Adipocyte (in vitro differentiated cells): ENCODE measurements at regions not wholly inside any gene's neighbourhood (a gene's known extent, or its start where the extent isn't known, plus 50 kb on each side); places are given as distances from the start of the nearest gene placed in this dataset.

Source experiments
- DNase-seq: peaks from one replicate; pipeline ENCODE4 v3.0.0-alpha.2; 2015; ENCODE audit warnings: low read depth
- H3K27me3 ChIP-seq: replicated peaks from 2 replicates; pipeline ENCODE4 v1.7.0; 2013; ENCODE audit warnings: mild to moderate bottlenecking, low read length, moderate library complexity; ENCODE audit not compliant: control insufficient read depth, insufficient read depth
- H3K36me3 ChIP-seq: 2 replicates; pipeline ENCODE4 v1.7.0; 2013; ENCODE audit warnings: low read length, mild to moderate bottlenecking, moderate library complexity; ENCODE audit not compliant: control insufficient read depth, insufficient read depth, severe bottlenecking
- H3K4me1 ChIP-seq: 2 replicates; pipeline ENCODE4 v1.7.0; 2013; ENCODE audit warnings: mild to moderate bottlenecking, low read length, moderate library complexity; ENCODE audit not compliant: control insufficient read depth, insufficient read depth
- H3K4me3 ChIP-seq: 2 replicates; pipeline ENCODE4 v1.7.0; 2013; ENCODE audit warnings: mild to moderate bottlenecking, low read length, moderate library complexity
- H3K9ac ChIP-seq: 2 replicates; pipeline ENCODE4 v1.7.0; 2013; ENCODE audit warnings: mild to moderate bottlenecking, low read length, moderate library complexity
- H3K9me3 ChIP-seq: 2 replicates; pipeline ENCODE4 v1.7.0; 2013; ENCODE audit warnings: mild to moderate bottlenecking, low read length, moderate library complexity; ENCODE audit not compliant: control insufficient read depth

DNA sequence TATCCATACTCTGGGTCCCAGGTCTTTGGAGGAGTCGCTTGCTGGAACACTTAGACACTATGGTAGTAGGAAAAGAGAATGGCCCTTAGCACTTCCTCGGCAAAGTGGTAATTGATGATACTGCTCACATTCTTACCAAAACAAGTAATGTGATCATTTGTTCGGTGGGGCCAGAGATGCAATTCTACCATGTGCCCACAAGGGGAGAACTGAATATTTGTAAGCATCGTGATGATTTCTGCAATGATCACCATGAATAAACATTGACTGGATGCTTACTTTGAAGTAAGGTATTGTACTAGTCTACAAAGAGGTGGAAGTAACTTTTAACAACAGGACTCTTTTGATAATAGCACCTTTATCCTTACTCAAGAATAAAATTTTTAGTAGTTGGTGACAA is 109.7 kb downstream of the CD8B2 start:
- H3K9ac ChIP-seq = no peak overlapping the region
- H3K27me3 ChIP-seq = peaks cover 7% of the 10 kb centered on the region
- H3K9me3 ChIP-seq = no peaks in the 10 kb centered on the region
- DNase-seq = no peak
- H3K4me3 ChIP-seq = no peak overlapping the region
- no peaks in the 10 kb centered on the region for H3K36me3 ChIP-seq
- no peaks in the 10 kb centered on the region for H3K4me1 ChIP-seq

- no peak overlapping the region for H3K4me3 ChIP-seq
- no peaks in the 10 kb centered on the region for H3K9me3 ChIP-seq
- DNase-seq = no peak
- H3K27me3 ChIP-seq = peaks cover 1% of the 10 kb centered on the region
- H3K36me3 ChIP-seq = no peaks in the 10 kb centered on the region
- H3K9ac ChIP-seq = no peak overlapping the region
- H3K4me1 ChIP-seq = no peaks in the 10 kb centered on the region
Measured at GRCh38 chr2:106599540-106599939, 112.4 kb downstream of the CD8B2 start.

DNA sequence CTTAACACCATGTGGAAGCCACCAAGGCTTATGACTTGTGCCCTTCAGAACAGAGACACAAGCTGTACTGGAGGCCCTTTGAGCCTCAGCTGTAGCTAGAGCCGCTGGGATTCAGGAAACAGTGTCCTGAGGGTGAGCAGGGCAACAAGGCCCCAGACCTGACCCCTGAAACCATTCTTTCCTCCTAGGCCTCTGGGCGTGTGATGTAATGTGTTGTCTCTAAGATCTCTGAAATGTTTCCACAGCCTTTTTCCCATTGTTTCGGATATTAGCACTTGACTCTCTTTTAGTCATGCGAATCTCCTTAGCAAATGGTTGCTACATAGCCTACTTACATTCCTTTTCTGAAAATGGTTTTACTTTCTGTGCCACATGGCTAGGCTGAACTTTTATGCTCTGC is 114.9 kb downstream of the CD8B2 start:
- Histone ChIP-seq H3K9me3 (no peaks in the 10 kb centered on the region), H3K4me1 (no peaks in the 10 kb centered on the region), H3K27me3 (no peaks in the 10 kb centered on the region), H3K36me3 (no peaks in the 10 kb centered on the region), H3K4me3 (no peak overlapping the region), H3K9ac (no peak overlapping the region)
- DNase-seq = no peak

GRCh38 chr2:106606652-106607051 is 119.5 kb downstream of the CD8B2 start:
- no peak overlapping the region for H3K4me3 ChIP-seq
- no peak for DNase-seq
- no peak overlapping the region for H3K9ac ChIP-seq
- H3K36me3 ChIP-seq = no peaks in the 10 kb centered on the region
- H3K27me3 ChIP-seq = no peaks in the 10 kb centered on the region
- no peaks in the 10 kb centered on the region for H3K9me3 ChIP-seq
- H3K4me1 ChIP-seq = no peaks in the 10 kb centered on the region

- Histone ChIP-seq H3K27me3 (no peaks in the 10 kb centered on the region), H3K4me3 (no peak overlapping the region), H3K4me1 (no peaks in the 10 kb centered on the region), H3K9me3 (no peaks in the 10 kb centered on the region), H3K9ac (no peak overlapping the region), H3K36me3 (no peaks in the 10 kb centered on the region)
- no peak for DNase-seq
Measured at GRCh38 chr2:106607371-106607770, 120.2 kb downstream of the CD8B2 start.

DNA sequence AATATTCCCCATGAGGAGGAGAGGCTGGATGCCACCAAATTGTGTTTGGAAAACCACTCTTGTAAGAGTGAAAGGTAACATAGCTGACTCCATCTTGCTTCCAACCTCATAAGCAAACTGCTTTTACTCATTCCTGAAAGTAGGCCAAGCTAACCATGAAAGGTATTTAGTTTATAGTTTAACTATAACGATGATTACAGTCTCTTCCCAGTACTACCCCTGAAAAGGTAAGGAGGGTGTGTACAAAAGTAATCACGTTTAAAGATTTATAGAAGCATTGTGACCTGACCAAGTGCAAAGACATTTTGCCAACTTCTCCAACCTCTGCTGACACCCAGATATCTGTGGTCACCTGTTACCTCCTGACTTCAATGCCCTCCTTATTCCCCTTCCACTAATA is 122.6 kb downstream of the CD8B2 start:
- no peak for DNase-seq
- Histone ChIP-seq H3K4me3 (no peak overlapping the region), H3K9me3 (no peaks in the 10 kb centered on the region)

GRCh38 chr2:106614511-106615291 is 127.5 kb downstream of the CD8B2 start:
- H3K9me3 ChIP-seq = no peaks in the 10 kb centered on the region
- H3K36me3 ChIP-seq = no peaks in the 10 kb centered on the region
- H3K4me1 ChIP-seq = no peaks in the 10 kb centered on the region
- DNase-seq = no peak
- no peak overlapping the region for H3K4me3 ChIP-seq
- no peak overlapping the region for H3K9ac ChIP-seq
- no peaks in the 10 kb centered on the region for H3K27me3 ChIP-seq

More for the DNA sequence above, 122.6 kb downstream of the CD8B2 start:
- no peaks in the 10 kb centered on the region for H3K4me1 ChIP-seq
- no peaks in the 10 kb centered on the region for H3K27me3 ChIP-seq
- H3K9ac ChIP-seq = no peak overlapping the region
- no peaks in the 10 kb centered on the region for H3K36me3 ChIP-seq

DNA sequence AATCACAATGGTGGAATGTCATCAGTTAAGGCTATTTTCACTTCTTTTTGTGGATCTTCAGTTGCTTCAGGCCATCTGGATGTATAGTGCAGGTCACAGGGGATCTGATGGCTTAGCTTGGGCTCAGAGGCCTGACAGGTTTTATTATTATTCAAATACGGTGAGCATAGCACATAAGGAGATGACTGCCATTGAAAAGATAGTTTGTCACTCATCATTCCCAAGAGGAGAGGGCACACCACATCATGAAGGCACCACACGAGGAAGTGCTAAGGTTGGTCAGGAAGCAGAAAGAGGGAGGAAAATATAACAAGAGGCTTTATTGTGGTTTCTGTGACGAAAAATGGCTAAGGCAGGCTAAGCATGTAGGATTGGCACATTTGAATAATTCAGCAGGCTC is 131.4 kb downstream of the CD8B2 start:
- Histone ChIP-seq H3K4me1 (no peaks in the 10 kb centered on the region), H3K9ac (no peak overlapping the region), H3K9me3 (no peaks in the 10 kb centered on the region), H3K36me3 (no peaks in the 10 kb centered on the region), H3K4me3 (no peak overlapping the region), H3K27me3 (no peaks in the 10 kb centered on the region)
- DNase-seq = no peak

DNA sequence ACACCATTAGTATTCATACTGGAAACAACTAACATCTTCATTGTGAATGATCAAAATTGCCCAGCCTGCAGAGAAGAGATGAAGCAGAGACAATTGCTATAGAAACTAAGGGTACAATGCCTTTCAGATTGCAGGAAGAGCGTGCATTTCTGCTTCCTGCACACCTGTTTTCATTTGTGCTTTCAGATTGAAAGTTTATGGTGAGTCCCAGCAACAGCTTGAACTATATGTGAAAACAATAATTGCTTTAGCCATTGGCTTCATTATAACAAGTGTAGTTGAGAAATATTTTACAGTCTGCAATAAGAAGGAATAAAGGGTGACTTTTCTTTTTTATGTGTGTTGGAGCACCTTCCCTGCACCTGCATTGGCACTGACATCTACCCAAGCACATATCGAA is 136.3 kb downstream of the CD8B2 start:
- H3K4me3 ChIP-seq = no peak overlapping the region
- no peaks in the 10 kb centered on the region for H3K36me3 ChIP-seq
- peaks cover 8% of the 10 kb centered on the region for H3K9me3 ChIP-seq
- H3K9ac ChIP-seq = no peak overlapping the region
- no peak for DNase-seq
- no peaks in the 10 kb centered on the region for H3K27me3 ChIP-seq
- no peaks in the 10 kb centered on the region for H3K4me1 ChIP-seq

DNA sequence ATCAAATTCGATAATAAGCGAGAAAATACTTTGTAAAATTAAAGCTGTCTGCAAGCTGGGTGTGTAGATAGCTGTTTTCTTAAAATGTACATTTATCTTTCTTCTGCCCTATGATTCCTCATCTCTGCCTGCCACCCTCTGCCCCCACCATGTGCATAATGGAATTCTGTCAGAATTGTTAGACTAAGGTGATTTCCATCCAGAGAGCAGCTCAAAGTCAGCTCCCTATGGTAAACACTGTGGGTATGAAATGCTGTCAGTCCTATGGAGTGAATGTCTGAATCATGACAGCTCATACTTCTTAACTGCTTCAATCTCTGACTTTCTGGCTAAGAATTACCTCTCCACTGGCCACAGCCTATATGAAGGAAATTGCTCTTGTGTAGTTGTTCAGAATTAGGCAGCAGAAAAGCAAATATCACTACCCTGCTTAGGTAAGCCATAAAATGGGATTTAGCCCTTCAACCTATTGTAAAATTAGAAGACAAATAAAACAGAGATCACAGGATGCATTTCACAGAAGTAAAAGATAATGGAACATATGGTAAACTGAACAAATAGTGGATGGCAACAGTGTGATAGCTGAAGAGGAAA is 137.7 kb downstream of the CD8B2 start:
- Histone ChIP-seq H3K9me3 (peaks cover 11% of the 10 kb centered on the region), H3K4me1 (no peaks in the 10 kb centered on the region), H3K27me3 (no peaks in the 10 kb centered on the region), H3K9ac (no peak overlapping the region), H3K4me3 (no peak overlapping the region), H3K36me3 (no peaks in the 10 kb centered on the region)
- no peak for DNase-seq

DNA sequence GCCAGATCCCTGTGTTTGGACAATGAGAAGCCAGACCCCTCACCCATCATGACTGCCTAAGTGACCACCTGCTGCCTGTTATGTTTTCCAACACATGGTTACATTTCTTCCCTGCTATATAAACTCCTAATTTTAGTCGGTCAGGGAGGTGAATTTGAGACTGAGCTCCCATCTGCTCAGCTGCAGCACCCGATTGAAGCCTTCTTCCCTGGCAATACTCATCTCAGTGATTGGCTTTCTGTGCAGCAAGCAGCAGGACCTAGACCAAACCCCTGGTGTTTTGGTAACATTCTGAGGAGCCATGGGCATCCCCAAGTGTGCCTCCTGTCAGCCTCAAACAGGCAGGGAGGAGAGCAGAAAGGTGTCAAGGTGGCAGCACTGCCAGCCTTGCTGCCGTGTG is 141.2 kb downstream of the CD8B2 start:
- no peaks in the 10 kb centered on the region for H3K4me1 ChIP-seq
- no peaks in the 10 kb centered on the region for H3K36me3 ChIP-seq
- H3K4me3 ChIP-seq = no peak overlapping the region
- peaks cover 11% of the 10 kb centered on the region for H3K9me3 ChIP-seq
- no peaks in the 10 kb centered on the region for H3K27me3 ChIP-seq
- DNase-seq = no peak
- no peak overlapping the region for H3K9ac ChIP-seq

DNA sequence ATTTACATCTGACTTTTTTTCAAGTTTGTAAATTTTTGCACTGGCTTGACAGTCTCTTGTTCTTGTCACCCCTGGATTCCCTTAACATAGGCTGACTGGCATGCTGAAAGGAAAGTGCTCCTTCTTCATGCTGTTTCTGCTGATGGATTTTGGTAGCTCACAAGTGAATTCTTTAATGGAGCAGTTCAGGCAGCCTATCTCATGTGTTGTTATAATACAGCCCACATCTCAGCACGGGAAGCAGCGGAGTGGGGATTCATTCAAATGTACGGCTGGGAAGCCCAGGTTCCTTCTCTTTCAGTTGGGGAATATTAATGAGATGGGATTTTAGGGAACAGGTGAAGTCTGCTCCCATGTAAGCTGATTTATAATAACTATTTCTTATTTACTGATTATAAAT is 142.8 kb downstream of the CD8B2 start:
- no peak for DNase-seq
- Histone ChIP-seq H3K9me3 (peaks cover 11% of the 10 kb centered on the region), H3K4me1 (no peaks in the 10 kb centered on the region), H3K9ac (no peak overlapping the region), H3K27me3 (no peaks in the 10 kb centered on the region), H3K4me3 (no peak overlapping the region), H3K36me3 (no peaks in the 10 kb centered on the region)
